ENCODE measurements at regions not wholly inside any gene's neighbourhood (a gene's known extent, or its start where the extent isn't known, plus 50 kb on each side); places are given as distances from the start of the nearest gene placed in this dataset.

DNA sequence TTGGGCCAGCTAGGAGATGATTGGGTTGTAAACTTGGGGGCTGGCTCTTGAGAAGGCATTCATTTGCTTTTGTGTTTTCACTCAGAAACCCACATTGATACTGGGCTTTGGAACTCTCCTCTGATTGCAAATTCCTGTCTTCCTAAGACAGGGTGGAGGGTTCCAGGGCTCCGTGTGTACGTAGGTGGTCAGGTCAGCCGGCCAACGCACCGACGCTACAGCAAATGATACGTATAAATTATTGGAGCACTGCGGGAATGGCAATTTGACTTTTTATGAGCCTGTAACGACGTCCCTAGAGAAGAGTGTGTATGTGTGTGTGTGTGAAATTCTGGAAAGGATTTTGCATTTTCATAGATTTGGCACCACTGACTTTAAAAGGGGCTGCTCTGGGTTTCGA, 236.9 kb downstream of the SHOX start:
- Histone ChIP-seq H3K27ac (ENCODE audit: low read depth, low read length) (no peak overlapping the region), H3K4me1 (ENCODE audit: control insufficient read depth, low read length) (no peaks in the 10 kb centered on the region), H3K4me2 (ENCODE audit: low read length) (no peak overlapping the region), H3F3A (ENCODE audit: control insufficient read depth, insufficient read depth) (no peaks in the 10 kb centered on the region), H3K9me2 (replicated peaks; ENCODE audit: control insufficient read depth, low read length) (no peaks in the 10 kb centered on the region), H3K4me3 (ENCODE audit: low read length) (no peak overlapping the region), H4K20me1 (ENCODE audit: control insufficient read depth, insufficient read depth, low read depth, low read length) (no peaks in the 10 kb centered on the region), H3K27me3 (ENCODE audit: control insufficient read depth, low read length) (no peaks in the 10 kb centered on the region), H3K9me3 (ENCODE audit: control insufficient read depth, insufficient read depth, low read length) (peaks cover 10% of the 10 kb centered on the region; the same call in 1 of the 2 replicates), H3K36me3 (ENCODE audit: control insufficient read depth, low read length) (no peaks in the 10 kb centered on the region), H3K79me2 (ENCODE audit: control insufficient read depth, low read length) (no peaks in the 10 kb centered on the region)
- TF ChIP-seq EZH2phosphoT487 (IDR thresholded peaks at IDR 0.05; ENCODE audit: borderline replicate concordance, low read length): no peak
- TF ChIP-seq, protein P1, sequence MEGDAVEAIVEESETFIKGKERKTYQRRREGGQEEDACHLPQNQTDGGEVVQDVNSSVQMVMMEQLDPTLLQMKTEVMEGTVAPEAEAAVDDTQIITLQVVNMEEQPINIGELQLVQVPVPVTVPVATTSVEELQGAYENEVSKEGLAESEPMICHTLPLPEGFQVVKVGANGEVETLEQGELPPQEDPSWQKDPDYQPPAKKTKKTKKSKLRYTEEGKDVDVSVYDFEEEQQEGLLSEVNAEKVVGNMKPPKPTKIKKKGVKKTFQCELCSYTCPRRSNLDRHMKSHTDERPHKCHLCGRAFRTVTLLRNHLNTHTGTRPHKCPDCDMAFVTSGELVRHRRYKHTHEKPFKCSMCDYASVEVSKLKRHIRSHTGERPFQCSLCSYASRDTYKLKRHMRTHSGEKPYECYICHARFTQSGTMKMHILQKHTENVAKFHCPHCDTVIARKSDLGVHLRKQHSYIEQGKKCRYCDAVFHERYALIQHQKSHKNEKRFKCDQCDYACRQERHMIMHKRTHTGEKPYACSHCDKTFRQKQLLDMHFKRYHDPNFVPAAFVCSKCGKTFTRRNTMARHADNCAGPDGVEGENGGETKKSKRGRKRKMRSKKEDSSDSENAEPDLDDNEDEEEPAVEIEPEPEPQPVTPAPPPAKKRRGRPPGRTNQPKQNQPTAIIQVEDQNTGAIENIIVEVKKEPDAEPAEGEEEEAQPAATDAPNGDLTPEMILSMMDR (IDR thresholded peaks at IDR 0.05; ENCODE audit: low read depth, low read length, poor library complexity, severe bottlenecking): no peak

DNA sequence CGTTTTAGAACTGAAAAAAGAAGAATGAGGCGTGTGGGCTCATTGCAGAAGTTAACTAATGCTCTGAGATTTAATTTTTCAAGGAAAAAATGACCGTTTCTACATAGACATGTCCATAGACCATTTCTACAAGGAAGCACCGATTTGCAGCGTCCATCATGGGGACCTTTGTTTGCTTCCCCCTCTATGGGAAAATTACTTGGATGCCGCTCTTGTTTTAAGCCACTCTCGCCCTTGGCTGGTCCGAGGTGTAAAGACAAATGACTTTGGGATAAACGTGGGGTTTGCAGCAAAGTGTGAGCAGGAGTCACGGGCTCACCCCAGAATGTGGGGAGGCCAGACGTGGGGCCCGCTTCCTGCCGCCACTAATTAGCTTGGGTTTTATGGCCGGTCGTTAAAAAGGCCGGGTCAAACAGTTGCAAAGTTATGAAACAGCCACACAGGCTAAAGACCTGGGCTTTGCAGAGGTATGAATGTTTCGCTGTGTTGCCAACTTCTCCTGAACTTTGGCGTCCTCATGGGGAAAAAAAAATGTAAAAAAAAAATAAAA, 235.9 kb downstream of the SHOX start:
- Histone ChIP-seq H3F3A (ENCODE audit: control insufficient read depth, insufficient read depth) (no peaks in the 10 kb centered on the region), H3K9me3 (ENCODE audit: control insufficient read depth, insufficient read depth, low read length) (peaks cover 3% of the 10 kb centered on the region; the same call in 1 of the 2 replicates), H3K4me1 (ENCODE audit: control insufficient read depth, low read length) (no peaks in the 10 kb centered on the region), H3K27ac (ENCODE audit: low read depth, low read length) (no peak overlapping the region), H3K36me3 (ENCODE audit: control insufficient read depth, low read length) (no peaks in the 10 kb centered on the region), H3K4me3 (ENCODE audit: low read length) (no peak overlapping the region), H3K9me2 (replicated peaks; ENCODE audit: control insufficient read depth, low read length) (no peaks in the 10 kb centered on the region), H4K20me1 (ENCODE audit: control insufficient read depth, insufficient read depth, low read depth, low read length) (no peaks in the 10 kb centered on the region), H3K4me2 (ENCODE audit: low read length) (no peak overlapping the region), H3K27me3 (ENCODE audit: control insufficient read depth, low read length) (no peaks in the 10 kb centered on the region), H3K79me2 (ENCODE audit: control insufficient read depth, low read length) (no peaks in the 10 kb centered on the region)
- TF ChIP-seq EZH2phosphoT487 (IDR thresholded peaks at IDR 0.05; ENCODE audit: borderline replicate concordance, low read length): no peak
- TF ChIP-seq, protein P1 (IDR thresholded peaks at IDR 0.05; ENCODE audit: low read depth, low read length, poor library complexity, severe bottlenecking): no peak

DNA sequence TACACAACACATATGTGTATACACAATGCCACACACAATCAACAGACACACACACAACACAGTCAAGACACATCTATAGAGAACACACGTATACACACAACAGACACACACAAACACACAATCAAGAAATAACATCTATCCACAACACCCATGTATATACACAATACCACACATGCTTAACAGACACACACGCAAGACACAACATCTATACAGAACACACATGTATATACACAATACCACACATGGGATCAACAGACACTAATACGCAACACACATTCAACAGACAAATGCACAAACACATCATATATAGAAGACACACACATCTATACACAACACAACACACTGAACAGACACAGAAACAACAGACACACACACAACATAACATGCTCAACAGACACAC, 234.8 kb downstream of the SHOX start:
- Histone ChIP-seq H3F3A (ENCODE audit: control insufficient read depth, insufficient read depth) (no peaks in the 10 kb centered on the region), H3K27me3 (ENCODE audit: control insufficient read depth, low read length) (no peaks in the 10 kb centered on the region), H3K4me1 (ENCODE audit: control insufficient read depth, low read length) (no peaks in the 10 kb centered on the region), H3K9me2 (replicated peaks; ENCODE audit: control insufficient read depth, low read length) (no peaks in the 10 kb centered on the region), H3K4me2 (ENCODE audit: low read length) (no peak overlapping the region), H3K27ac (ENCODE audit: low read depth, low read length) (no peak overlapping the region), H3K79me2 (ENCODE audit: control insufficient read depth, low read length) (no peaks in the 10 kb centered on the region), H4K20me1 (ENCODE audit: control insufficient read depth, insufficient read depth, low read depth, low read length) (no peaks in the 10 kb centered on the region), H3K4me3 (ENCODE audit: low read length) (no peak overlapping the region), H3K36me3 (ENCODE audit: control insufficient read depth, low read length) (no peaks in the 10 kb centered on the region), H3K9me3 (ENCODE audit: control insufficient read depth, insufficient read depth, low read length) (peaks cover 3% of the 10 kb centered on the region; the same call in 1 of the 2 replicates)
- no peak for TF ChIP-seq EZH2phosphoT487 (IDR thresholded peaks at IDR 0.05; ENCODE audit: borderline replicate concordance, low read length)

DNA sequence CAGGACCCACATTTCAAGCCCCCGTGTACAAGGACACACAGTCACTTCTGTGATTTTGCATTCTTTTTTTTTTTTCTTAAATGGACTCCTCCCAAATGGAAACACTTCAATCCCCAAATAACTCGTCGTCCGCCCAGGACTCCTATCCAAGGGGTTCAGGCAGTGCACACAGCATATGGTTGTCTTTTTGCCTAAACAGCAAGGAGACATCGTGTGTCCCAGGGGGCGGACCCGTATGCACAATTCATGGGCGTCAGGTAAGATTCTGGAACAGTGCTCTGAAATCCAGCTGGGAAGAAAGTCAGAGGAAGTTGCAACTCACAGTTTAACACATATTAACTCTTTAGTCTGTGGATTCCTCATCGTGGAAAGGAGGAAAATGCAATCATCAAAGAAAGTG, 231.3 kb downstream of the SHOX start:
- TF ChIP-seq, protein P1 (IDR thresholded peaks at IDR 0.05; ENCODE audit: low read depth, low read length, poor library complexity, severe bottlenecking): no peak
- TF ChIP-seq EZH2phosphoT487 (IDR thresholded peaks at IDR 0.05; ENCODE audit: borderline replicate concordance, low read length): no peak

More for the DNA sequence above, 231.3 kb downstream of the SHOX start:
- no peaks in the 10 kb centered on the region for H3K79me2 ChIP-seq (ENCODE audit: control insufficient read depth, low read length)
- H3K9me2 ChIP-seq (replicated peaks; ENCODE audit: control insufficient read depth, low read length): no peaks in the 10 kb centered on the region
- no peaks in the 10 kb centered on the region for H3K27me3 ChIP-seq (ENCODE audit: control insufficient read depth, low read length)
- no peak overlapping the region for H3K4me2 ChIP-seq (ENCODE audit: low read length)
- no peaks in the 10 kb centered on the region for H3K4me1 ChIP-seq (ENCODE audit: control insufficient read depth, low read length)
- H4K20me1 ChIP-seq (ENCODE audit: control insufficient read depth, insufficient read depth, low read depth, low read length): no peaks in the 10 kb centered on the region
- H3K9me3 ChIP-seq (ENCODE audit: control insufficient read depth, insufficient read depth, low read length): peaks cover 3% of the 10 kb centered on the region; the same call in 1 of the 2 replicates
- H3K4me3 ChIP-seq (ENCODE audit: low read length): no peak overlapping the region
- no peak overlapping the region for H3K27ac ChIP-seq (ENCODE audit: low read depth, low read length)
- no peaks in the 10 kb centered on the region for H3F3A ChIP-seq (ENCODE audit: control insufficient read depth, insufficient read depth)
- H3K36me3 ChIP-seq (ENCODE audit: control insufficient read depth, low read length): no peaks in the 10 kb centered on the region

Data from DOHH2 (cell line).